ENCODE measurements at regions not wholly inside any gene's neighbourhood (a gene's known extent, or its start where the extent isn't known, plus 50 kb on each side); places are given as distances from the start of the nearest gene placed in this dataset.
"Not testable (repeated sequence)": the region's sequence is repeated elsewhere in the genome, so short reads cannot be mapped to it uniquely, and the experiment has no call there.

DNA sequence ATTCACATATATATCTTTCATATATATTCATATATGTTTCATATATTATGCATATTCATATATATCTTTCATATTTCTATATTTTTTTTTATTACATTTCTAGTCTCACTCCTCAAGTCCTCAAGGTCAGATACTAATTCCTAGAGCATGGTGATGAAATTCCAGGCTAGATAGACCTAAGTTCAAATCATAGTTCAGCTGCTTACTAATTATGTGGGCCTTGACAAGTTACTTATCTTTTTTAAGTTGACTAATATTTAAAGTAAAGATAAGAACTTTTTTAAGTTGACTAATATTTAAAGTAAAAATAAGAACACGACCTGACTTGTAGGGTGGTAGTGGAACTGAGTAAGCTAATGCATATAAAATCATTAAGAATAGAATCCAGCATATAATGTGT is 495.6 kb upstream of the MAN1A1 start:
- WGBS, 10 experiments = 0 to 50% (median 33%) methylated on average over 1 of the region's 1 CpG; no CpG with 5 or more reads in 3 of the 10 experiments
- Histone ChIP-seq H3K4me3 (no peak overlapping the region), H3K27ac (no peak overlapping the region), H3K4me1 (replicated peaks in 1 of 2) (no peaks in the 10 kb centered on the region)
- ATAC-seq (replicated peaks in 6 of 8) = no peak
- in situ Hi-C loops (cut with MboI; ENCODE audit: low pct_unique_long_range_greater_than_20kb in 2 of 9, low sequenced_read_pairs in 9 of 9, unreplicated experiment in 9 of 9) = no loop called here

DNA sequence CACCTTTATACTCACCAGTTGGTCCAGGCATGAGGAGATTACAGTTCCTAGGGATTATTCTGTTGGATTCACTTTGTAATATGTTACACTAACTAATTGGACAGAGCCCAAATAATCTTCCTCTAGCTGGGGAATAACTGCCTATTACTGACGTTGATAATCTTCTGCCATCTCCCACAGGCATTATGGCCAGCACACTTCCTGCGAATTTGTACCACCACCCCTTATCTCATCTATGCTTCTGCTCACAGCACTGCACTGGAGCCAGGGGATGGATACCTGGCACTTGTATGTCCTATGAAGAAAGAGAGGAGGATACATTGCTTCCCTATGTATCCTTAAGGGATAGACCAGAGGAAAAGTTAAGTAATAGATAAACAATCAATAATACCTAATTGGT is 494.8 kb upstream of the MAN1A1 start:
- no peaks in the 10 kb centered on the region for H3K4me1 ChIP-seq (replicated peaks in 1 of 2)
- H3K4me3 ChIP-seq = no peak overlapping the region
- 17 to 80% (median 53%) methylated on average over 1 to 2 of the region's 2 CpGs; no CpG with 5 or more reads in 6 of the 10 experiments for WGBS, 10 experiments
- H3K27ac ChIP-seq = no peak overlapping the region
- in situ Hi-C loops (cut with MboI; ENCODE audit: low pct_unique_long_range_greater_than_20kb in 2 of 9, low sequenced_read_pairs in 9 of 9, unreplicated experiment in 9 of 9) = no loop called here
- no peak for ATAC-seq (replicated peaks in 6 of 8)

DNA sequence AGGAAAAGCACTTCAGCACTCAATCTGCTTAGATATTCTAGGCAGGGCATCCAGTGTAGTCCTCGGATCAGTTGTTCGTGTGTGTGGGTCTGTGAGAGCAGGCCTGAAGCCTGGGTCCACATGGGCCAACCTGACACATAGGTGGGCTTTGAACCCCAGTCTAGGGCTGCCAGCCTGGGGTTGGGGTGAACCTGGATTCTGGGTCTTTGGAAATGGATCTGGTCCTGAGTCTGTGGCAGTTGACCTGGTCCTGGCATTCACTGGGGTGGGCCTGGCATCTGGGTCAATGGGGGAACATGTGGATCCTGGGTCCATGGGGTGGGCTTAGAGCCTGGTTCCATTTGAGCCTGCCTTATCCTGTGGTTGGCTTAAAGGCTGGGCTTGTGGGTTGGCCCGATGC is 492.6 kb upstream of the MAN1A1 start:
- Histone ChIP-seq H3K4me1 (replicated peaks in 1 of 2) (no peaks in the 10 kb centered on the region), H3K27ac (no peak overlapping the region), H3K4me3 (no peak overlapping the region)
- in situ Hi-C loops (cut with MboI; ENCODE audit: low pct_unique_long_range_greater_than_20kb in 2 of 9, low sequenced_read_pairs in 9 of 9, unreplicated experiment in 9 of 9) = no loop called here
- no peak for ATAC-seq (replicated peaks in 6 of 8)
- WGBS, 10 experiments = 0 to 86% (median 75%) methylated on average over 1 to 3 of the region's 3 CpGs; no CpG with 5 or more reads in 5 of the 10 experiments

DNA sequence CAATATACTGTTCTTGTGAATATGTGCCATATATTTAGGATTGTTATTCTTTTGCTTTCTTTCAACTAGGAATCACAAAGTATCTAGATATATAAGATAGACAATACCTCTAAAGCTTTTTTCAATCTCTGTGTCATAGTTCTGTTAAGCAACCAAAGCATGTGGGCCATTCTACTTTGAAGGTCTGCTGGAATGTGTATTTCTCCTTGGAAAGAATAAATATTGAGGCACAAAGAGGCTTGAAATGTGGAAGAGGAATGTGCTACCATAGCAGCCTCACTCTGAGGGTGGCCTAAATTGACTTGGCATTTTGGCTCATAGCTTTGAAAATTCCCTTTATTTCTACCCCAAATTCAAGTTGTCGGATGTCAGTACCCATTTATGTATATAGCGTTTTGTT is 488.5 kb upstream of the MAN1A1 start:
- H3K4me1 ChIP-seq (replicated peaks in 1 of 2) = no peaks in the 10 kb centered on the region
- 57 to 100% (median 87%) methylated on average over 1 to 2 of the region's 2 CpGs; no CpG with 5 or more reads in 2 of the 10 experiments for WGBS, 10 experiments
- no peak overlapping the region for H3K27ac ChIP-seq
- ATAC-seq (replicated peaks in 6 of 8) = peak in 1 of 8 experiments; percentile 56
- H3K4me3 ChIP-seq = no peak overlapping the region
- in situ Hi-C loops (cut with MboI; ENCODE audit: low pct_unique_long_range_greater_than_20kb in 2 of 9, low sequenced_read_pairs in 9 of 9, unreplicated experiment in 9 of 9) = no loop called here

DNA sequence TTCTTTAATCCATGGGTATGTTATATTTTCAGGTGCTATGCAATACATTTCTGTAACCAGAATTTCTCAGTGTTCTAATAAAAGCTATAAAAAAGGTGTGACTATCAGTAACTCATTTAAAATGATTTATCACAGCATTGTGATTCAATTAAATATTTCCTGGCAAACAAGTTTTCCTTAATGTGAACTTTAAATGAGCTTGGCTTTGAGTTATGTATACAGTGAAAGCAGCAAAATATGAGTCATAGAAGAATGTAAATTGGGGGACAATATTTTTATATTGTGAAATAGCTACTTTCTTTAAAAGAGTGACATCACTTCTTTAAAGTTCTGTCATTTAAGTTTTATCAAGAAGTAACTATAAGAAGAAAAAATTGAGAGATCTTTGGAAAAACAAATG is 484.9 kb upstream of the MAN1A1 start:
- in situ Hi-C loops (cut with MboI; ENCODE audit: low pct_unique_long_range_greater_than_20kb in 2 of 9, low sequenced_read_pairs in 9 of 9, unreplicated experiment in 9 of 9) = no loop called here

DNA sequence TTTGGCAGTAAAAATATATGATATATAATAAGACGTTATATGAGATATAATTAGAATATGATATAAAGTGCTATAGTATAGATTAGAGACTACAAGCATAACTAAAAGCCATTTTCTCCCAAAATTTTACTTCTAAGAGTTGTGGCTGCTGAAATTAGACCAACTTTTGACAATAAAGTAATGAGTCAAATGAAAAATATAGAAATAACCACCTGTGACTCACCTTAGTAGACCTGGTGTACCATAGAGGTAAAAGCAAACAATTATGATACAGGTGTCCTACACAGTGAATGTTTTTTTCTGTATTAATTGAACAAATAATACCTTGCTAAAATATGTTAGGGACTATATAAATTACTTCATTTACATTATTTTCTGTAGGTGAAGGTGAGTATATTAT is 482.9 kb upstream of the MAN1A1 start:
- no peak for ATAC-seq (replicated peaks in 6 of 8)
- WGBS, 10 experiments = 41 to 100% (median 89%) methylated on average over 1 of the region's 1 CpG; no CpG with 5 or more reads in 1 of the 10 experiments
- no peak overlapping the region for H3K4me3 ChIP-seq
- no peak overlapping the region for H3K27ac ChIP-seq
- no peaks in the 10 kb centered on the region for H3K4me1 ChIP-seq (replicated peaks in 1 of 2)
- in situ Hi-C loops (cut with MboI; ENCODE audit: low pct_unique_long_range_greater_than_20kb in 2 of 9, low sequenced_read_pairs in 9 of 9, unreplicated experiment in 9 of 9) = no loop called here

More for the DNA sequence above, 484.9 kb upstream of the MAN1A1 start:
- Histone ChIP-seq H3K4me3 (no peak overlapping the region), H3K27ac (no peak overlapping the region), H3K4me1 (replicated peaks in 1 of 2) (no peaks in the 10 kb centered on the region)
- ATAC-seq (replicated peaks in 6 of 8) = no peak

DNA sequence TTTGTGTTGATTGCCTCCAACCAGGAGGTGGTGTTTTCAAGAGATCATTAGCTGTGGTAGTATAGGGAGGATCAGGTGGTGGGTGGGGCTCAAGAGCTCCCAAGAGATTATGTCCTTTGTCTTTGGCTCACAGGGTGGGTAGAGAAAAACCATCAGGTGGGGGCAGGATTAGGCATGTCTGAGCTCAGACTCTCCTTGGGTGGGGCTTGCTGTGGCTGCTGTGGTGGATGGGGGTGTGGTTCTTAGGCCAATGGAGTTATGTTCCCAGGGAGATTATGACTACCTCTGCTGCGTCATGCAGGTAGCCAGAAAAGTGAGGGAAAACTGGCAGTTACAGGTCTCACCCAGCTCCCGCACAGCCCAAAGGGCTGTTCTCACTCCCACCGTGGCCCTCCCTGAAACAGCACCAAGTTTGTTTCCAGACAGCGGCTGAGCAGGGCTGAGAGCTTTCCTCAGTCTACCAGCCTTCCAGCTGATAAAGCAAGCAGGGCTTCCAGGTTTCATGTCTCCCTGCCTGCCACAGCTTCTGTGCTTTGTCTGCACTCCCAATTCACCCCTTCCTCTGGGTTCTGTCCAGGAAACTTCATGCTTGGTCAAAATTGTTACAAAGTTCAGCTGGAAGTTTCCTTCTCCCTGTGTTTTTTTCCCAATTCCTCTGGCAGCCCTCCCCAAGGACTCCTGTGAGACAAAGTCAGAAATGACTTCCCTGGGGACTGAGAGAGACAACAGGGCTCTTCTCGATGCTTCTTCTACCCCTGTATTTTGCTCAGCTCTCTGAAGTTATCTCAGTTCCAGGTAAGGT is 481.1 kb upstream of the MAN1A1 start:
- peak in 2 of 8 experiments; percentile 24 to 49 for ATAC-seq (replicated peaks in 6 of 8)
- WGBS, 10 experiments = 20 to 93% (median 77%) methylated on average over 1 to 4 of the region's 5 CpGs; no CpG with 5 or more reads in 3 of the 10 experiments
- in situ Hi-C loops (cut with MboI; ENCODE audit: low pct_unique_long_range_greater_than_20kb in 2 of 9, low sequenced_read_pairs in 9 of 9, unreplicated experiment in 9 of 9) = no loop called here
- Histone ChIP-seq H3K27ac (no peak overlapping the region), H3K4me1 (replicated peaks in 1 of 2) (no peaks in the 10 kb centered on the region), H3K4me3 (no peak overlapping the region)

DNA sequence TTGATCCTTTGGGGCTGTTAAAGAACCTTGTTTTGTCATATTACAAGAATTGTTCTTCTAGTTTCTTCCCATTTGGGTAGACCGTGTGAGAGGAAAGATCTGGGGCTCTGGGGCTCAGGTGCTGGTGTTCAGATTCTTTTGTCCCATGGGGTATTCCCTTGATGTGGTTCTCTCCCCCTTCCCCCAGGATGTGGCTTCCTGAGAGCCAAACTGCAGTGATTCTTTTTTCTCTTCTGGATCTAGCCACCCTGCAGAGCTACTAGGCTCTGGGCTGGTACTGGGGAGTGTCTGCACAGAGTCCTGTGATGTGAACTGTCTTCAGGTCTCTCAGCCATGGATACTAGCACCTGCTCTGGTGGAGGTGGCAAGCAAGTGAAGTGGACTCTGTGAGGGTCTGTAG is 480.5 kb upstream of the MAN1A1 start:
- in situ Hi-C loops (cut with MboI; ENCODE audit: low pct_unique_long_range_greater_than_20kb in 2 of 9, low sequenced_read_pairs in 9 of 9, unreplicated experiment in 9 of 9) = no loop called here

DNA sequence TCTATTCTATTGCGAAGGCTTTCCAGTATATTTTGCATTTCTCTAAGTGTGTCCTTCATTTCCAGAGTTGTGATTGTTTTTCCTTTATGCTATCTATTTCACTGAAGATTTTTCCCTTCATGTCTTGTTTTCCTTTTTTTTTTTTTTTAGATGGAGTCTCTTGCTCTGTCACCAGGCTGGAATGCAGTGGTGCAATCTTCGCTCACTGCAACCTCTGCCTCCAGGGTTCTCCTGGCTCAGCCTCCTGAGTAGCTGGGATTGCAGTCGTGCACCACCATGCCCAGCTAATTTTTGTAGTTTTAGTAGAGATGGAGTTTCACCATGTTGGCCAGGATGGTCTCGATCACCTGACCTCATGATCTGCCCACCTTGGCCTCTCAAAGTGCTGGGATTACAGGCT is 479.9 kb upstream of the MAN1A1 start:
- H3K27ac ChIP-seq; H3K4me1 ChIP-seq (replicated peaks in 1 of 2); ATAC-seq (replicated peaks in 6 of 8); in situ Hi-C loops (cut with MboI; ENCODE audit: low pct_unique_long_range_greater_than_20kb in 2 of 9, low sequenced_read_pairs in 9 of 9, unreplicated experiment in 9 of 9); H3K4me3 ChIP-seq: not testable (repeated sequence)
- WGBS, 10 experiments = 26 to 96% (median 89%) methylated on average over 2 to 4 of the region's 4 CpGs

More for the DNA sequence above, 480.5 kb upstream of the MAN1A1 start:
- H3K27ac ChIP-seq = no peak overlapping the region
- ATAC-seq (replicated peaks in 6 of 8) = no peak
- WGBS, 10 experiments = 50 to 86% (median 69%) methylated on average over 1 of the region's 1 CpG; no CpG with 5 or more reads in 6 of the 10 experiments
- H3K4me1 ChIP-seq (replicated peaks in 1 of 2) = no peaks in the 10 kb centered on the region
- no peak overlapping the region for H3K4me3 ChIP-seq

DNA sequence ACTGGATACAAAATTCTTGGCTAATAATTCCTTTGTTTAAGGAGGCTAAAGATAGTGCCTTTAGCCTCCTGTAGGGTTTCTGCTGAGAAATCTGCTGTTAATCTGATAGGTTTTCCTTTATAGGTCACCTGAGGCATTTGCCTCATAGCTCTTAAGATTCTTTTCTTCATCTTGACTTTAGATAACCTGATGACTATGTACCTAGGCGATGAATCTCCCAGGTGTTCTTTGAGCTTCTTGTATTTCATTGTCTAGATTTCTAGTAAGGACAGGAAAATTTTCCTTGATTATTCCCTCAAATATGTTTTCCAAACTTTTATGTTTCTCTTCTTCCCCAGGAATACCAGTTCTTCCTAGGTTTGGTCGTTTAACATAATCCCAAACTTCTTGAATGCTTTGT is 479.4 kb upstream of the MAN1A1 start:
- H3K27ac ChIP-seq = no peak overlapping the region
- no peak for ATAC-seq (replicated peaks in 6 of 8)
- H3K4me1 ChIP-seq (replicated peaks in 1 of 2) = no peaks in the 10 kb centered on the region
- no peak overlapping the region for H3K4me3 ChIP-seq
- 36 to 100% (median 78%) methylated on average over 1 to 2 of the region's 2 CpGs for WGBS, 10 experiments
- in situ Hi-C loops (cut with MboI; ENCODE audit: low pct_unique_long_range_greater_than_20kb in 2 of 9, low sequenced_read_pairs in 9 of 9, unreplicated experiment in 9 of 9) = no loop called here

DNA sequence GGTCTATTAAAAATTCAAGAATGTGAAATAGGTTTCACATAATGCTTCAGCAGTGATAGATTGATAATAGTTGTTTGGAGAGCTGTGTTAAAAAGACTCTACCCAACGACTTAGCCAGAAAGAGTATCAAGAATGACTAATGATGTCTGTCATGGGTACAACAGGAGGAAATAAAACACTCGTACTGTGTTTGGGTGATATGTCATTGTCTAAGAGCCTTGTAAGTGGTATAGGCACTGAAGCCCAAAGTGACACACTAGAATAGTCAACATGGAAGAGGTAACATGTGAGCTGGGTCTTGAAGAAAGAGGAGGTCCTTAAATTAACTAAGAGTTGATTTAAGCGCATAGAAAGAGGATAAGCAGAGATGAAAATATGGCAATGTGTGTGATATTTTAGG is 471.8 kb upstream of the MAN1A1 start:
- 0 to 50% (median 33%) methylated on average over 1 to 3 of the region's 3 CpGs for WGBS, 10 experiments
- in situ Hi-C loops (cut with MboI; ENCODE audit: low pct_unique_long_range_greater_than_20kb in 2 of 9, low sequenced_read_pairs in 9 of 9, unreplicated experiment in 9 of 9) = no loop called here

DNA sequence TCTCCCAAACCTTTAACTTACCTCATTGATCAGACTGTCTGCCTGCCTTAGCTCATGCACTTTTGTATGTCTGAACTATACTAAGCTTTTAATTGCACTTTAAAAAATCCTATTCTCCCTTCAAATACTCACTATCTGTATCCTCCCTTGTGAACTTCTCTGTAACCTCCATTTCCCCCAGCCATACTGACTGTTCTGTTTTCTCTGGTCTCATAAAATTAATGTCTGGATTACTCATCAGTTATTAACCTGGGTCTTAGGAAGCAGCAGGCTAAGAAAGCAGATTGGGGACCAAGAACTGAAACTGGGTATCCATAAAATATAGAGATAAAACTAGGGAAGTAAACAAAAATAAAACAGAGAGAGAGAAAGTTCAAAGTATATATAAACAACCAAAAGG is 469.3 kb upstream of the MAN1A1 start:
- peaks cover 0 to 3% of the 10 kb centered on the region in 2 donors for H3K4me1 ChIP-seq (replicated peaks in 1 of 2)
- in situ Hi-C loops (cut with MboI; ENCODE audit: low pct_unique_long_range_greater_than_20kb in 2 of 9, low sequenced_read_pairs in 9 of 9, unreplicated experiment in 9 of 9) = no loop called here
- no peak overlapping the region for H3K4me3 ChIP-seq
- H3K27ac ChIP-seq = no peak overlapping the region
- ATAC-seq (replicated peaks in 6 of 8) = peak in 1 of 8 experiments; percentile 29

More for the DNA sequence above, 471.8 kb upstream of the MAN1A1 start:
- Histone ChIP-seq H3K4me1 (replicated peaks in 1 of 2) (peaks cover 0 to 3% of the 10 kb centered on the region in 2 donors), H3K4me3 (no peak overlapping the region), H3K27ac (no peak overlapping the region)
- ATAC-seq (replicated peaks in 6 of 8) = peak in 1 of 8 experiments; percentile 56

DNA sequence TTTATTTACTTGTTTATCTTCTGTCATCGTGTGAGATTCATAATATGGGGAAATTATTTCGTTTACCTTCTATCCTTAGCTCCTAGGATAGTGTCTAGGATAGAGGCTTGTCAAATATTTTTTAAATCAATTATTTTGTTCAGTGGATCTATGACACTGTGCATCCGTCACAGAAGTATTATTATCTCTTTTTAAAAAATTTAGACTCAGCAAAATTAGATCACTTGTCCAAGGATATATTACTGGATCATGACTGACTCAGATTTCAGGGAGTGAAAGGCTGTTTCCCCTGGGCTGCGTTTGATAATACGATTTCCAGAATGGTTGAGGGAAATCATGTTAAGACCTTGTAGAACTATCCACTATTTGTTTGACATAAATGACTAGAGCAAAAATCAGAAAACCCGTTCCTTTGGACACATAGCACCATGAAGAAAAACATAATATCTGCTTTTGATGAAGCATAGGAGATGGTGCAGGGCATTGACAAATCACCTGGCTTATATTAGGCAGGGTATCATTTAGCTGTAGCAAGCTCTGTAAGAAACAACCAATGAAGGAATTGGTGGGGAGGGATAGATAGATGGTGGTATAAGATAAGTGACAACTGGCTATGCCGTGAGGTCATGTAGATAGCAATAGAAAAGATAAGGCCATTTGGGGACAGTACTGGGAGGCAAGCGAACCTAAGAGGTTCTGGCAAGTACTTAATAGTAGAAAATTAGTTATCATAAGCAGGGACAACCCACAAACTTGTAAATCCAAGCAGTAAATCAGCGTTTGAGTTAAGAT is 465.2 kb upstream of the MAN1A1 start:
- in situ Hi-C loops (cut with MboI; ENCODE audit: low pct_unique_long_range_greater_than_20kb in 2 of 9, low sequenced_read_pairs in 9 of 9, unreplicated experiment in 9 of 9) = no loop called here
- no peak overlapping the region for H3K4me3 ChIP-seq
- no peak overlapping the region for H3K27ac ChIP-seq
- peaks cover 0 to 3% of the 10 kb centered on the region in 2 donors for H3K4me1 ChIP-seq (replicated peaks in 1 of 2)
- ATAC-seq (replicated peaks in 6 of 8) = no peak
- WGBS, 10 experiments = 24 to 94% (median 82%) methylated on average over 2 to 9 of the region's 9 CpGs

Data from motor neuron (in vitro differentiated cells).